HK-2 (cell line): ENCODE measurements at regions not wholly inside any gene's neighbourhood (a gene's known extent, or its start where the extent isn't known, plus 50 kb on each side); places are given as distances from the start of the nearest gene placed in this dataset.

ENCODE experiments used
- DNase-seq: peaks from one replicate; pipeline ENCODE4 v3.0.0-alpha.2; 2018; ENCODE audit not compliant: unreplicated experiment

DNA sequence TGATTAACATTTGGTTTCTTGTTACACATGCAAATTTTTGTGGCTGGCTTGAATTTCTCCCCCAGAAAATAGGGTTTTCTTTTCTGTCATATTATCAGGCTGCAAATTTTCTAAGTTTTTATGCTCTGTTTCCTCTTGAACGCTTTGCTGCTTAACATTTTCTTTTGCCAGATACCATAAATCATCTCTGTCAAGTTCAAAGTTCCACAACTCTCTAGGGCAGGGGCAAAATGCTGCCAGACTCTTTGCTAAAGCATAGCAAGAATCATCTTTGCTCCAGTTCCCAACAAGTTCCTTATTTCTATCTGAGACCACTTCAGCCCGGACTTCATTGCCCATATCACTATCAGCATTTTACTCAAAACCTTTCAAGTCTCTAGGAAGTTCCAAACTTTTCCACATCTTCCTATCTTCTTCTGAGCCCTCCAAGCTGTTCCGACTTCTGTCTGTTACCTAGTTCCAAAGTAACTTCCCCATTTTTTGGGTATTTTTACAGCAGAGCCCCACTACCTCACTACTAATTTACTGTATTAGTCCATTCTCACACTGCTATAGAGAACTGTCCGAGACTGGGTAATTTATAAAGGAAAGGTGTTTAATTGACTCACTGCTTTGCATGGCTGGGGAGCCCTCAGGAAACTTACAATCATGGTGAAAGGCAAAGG, 486.9 kb upstream of the NCAM2 start:
- DNase-seq = no peak

DNA sequence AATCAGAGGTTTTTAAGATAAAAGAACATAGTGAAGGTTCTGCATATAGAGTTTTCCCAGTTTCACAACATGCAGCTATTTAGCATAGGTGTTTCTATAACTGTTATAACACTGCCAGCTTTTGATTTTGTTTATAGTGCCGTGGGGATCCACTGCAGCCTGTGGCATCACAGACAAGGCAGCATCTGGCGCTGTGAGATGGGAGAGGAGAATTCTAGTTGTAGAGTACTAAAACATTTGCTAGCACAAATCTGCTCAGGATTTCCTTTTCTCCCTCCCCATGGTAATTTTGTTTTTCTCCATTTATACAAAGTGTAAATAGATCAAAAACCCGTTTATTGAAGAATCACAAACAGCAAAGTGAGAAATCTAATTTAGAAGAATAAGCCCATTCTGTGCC, 482.8 kb upstream of the NCAM2 start:
- no peak for DNase-seq

DNA sequence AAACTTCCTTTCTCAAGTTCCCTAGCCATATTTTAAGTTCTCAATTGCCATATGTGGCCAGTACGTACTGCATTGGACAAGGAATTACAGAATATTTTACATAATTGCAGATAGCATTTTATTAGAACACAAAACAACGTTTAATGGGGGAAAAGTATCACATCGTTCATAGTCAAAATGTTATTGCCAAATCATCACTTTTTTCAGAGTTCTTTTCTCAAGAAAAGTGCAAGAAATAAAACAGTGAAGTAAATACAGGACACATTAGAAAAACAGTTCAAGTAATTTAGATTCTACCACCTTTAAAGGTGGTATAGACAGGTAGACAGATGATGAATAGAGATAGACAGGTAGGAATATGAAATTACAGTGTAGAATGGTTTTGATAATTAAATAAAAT, 479.1 kb upstream of the NCAM2 start:
- DNase-seq = no peak

DNA sequence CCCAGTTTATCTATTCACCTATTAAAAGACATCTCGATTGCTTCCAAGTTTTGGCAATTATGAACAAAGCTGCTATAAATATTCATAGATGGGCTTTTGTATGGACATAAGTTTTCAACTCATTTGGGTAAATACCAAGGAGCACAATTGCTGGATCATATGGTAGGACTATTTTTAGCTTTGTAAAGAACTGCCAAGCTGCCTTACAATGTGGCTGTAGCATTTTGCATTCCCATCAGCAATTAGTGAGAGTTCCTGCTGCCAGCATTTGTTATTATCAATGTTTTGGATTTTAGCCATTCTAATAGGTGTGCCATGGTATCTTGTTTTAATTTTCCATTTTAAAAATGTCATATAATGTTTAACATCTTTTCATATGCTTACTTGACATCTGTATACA, 475.6 kb upstream of the NCAM2 start:
- DNase-seq = no peak

DNA sequence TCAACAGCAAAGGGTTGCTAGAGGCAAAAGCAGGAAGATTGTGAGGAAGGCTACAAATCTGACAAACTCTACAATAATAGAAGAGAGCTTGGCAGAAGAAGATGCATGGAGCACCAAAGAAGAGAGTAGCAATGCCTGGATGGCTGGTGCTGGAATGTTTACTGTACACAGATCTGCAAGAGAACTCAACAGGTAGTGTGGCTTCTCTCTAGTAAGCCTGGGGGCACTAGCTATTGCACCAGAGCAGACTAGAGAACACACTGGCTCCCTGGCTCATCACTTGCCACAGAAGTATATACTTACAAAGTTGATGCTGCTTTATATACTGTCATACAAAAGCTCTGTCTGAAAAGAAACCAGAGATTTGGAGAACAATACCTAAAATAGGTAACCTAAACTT, 475.0 kb upstream of the NCAM2 start:
- no peak for DNase-seq

DNA sequence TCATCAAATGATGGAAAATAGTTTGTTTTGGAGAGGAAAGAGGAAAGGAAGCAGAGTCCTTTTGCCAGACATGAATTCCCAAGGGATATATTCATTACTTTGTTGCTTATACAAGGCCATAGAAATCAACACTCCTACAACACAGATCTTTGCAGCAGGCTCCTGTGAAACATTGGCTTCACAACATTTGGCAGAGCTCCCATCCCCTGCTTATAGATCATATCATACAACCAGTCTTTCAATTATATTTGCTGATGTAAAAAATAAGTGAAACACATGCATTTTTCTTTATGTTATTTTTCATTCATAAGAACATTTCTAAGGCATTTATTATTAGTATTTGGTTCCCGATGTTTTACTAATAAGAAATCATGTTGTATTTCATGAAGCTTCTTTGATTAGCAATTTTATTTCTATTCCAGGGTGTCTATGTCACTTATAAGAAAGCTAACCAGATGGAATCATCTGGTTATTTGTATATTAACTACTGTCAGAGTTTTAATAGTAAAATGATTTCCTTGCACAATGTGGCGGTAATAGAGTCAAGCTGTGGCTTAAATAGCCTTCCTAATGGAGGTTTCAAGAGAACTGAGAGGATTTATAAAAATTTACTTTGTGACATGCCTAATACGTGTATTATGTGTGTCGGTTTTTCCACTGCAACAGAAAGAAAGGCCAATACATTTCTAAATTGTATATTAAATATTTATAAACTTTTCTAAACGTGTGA, 470.3 kb upstream of the NCAM2 start:
- DNase-seq = no peak

DNA sequence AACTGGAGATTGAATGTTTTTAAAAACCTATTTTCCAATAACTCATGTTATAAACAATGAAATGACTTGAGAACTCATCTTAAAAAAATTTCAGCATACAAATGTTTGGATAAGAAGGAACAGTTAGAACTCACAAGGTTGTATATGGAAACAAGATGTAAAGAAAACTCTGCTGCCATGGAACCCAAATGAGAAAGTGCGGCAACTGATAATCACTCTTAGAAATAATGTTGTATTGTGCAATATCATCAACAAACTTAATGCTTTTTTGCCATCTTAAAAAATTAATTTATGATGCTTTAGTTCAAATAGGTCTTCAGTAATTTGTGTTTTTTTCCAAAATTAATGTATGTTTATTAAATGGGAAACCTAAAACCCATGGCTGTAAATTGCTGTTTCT, 461.1 kb upstream of the NCAM2 start:
- DNase-seq = no peak

DNA sequence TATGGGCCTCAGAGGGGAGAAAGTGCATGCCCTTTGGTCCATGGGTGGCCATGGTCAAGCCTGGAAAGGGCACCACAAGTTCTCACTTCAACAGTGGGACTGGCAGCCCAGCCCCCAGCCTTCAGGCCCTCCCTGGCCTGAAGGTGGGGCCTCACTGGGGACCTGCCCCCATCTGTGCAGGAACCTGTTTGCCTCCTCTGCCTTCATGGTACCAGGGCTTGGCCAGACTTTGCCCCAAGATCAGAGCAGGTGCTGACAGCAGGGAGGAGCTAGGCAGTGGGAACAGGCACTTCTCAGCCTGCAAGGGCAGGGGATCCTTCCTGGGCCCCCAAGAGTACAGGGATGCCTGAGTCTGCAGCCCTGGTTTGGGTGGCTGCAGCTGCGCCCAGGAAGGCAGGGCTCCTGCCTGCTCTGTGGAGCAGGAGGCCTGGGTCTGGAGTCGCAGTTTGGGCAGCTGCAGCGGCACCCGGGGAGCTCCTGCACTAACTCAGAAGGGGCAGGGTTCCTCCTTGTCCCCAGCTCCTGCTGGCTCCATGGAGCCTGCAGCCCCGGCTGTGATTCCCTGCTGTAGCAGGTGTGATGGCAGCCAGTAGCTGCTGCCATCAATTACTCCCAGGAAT, 460.1 kb upstream of the NCAM2 start:
- no peak for DNase-seq

DNA sequence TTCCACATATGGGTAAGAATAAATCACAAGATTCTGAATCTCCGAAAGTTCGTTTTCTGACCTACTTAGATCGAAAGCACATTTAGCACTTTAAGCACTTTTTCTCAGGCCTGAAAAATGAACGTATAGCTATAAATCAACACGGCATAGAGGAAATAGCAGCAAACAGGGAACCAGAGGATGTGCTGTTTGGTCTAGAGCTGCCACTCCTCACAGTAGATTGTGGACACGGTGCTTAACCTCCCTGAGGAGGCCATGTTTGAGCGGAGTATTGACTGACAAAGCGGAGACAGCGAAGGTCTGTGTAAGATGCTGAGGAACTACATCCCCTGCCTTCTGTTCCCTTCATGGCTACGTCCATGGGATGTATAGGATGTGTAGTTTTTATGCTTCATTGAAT, 452.8 kb upstream of the NCAM2 start:
- no peak for DNase-seq

DNA sequence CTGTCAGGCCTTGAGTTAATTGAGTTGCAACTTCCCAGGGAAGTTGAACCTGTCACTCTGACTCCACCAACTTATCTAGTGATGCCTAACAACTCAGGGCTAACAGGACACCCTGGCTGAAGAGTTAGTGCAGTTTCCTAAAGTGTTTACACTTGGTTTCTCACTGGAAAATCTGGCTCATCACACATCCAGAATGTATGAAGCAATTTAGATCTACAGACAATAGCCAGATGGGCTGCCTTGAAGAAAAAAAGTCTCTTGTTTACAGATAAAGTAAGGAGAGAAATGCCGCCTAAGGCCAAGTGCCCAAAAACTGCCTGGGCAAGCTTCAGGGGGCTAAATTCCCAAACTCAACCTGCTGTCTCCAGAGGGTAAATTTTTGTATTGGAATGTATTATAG, 446.3 kb upstream of the NCAM2 start:
- no peak for DNase-seq

DNA sequence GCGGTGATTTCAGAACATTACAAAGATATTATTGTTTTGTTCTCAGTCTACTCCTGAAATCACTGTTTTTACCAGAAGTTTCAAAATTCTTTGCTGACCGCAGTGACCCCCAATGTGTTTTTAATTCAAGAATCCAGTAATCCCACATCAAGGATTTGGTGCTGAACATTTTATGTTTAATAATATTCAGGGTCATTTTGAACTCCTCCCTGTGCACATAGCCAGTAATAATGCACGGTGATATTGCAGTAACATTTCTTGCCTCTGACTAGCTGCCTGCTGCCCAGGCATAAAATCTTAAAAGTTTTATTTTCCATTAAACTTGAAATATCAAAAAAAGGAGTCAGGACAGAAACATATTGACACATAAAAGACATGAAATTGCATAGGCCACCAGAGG, 443.4 kb upstream of the NCAM2 start:
- DNase-seq = no peak

DNA sequence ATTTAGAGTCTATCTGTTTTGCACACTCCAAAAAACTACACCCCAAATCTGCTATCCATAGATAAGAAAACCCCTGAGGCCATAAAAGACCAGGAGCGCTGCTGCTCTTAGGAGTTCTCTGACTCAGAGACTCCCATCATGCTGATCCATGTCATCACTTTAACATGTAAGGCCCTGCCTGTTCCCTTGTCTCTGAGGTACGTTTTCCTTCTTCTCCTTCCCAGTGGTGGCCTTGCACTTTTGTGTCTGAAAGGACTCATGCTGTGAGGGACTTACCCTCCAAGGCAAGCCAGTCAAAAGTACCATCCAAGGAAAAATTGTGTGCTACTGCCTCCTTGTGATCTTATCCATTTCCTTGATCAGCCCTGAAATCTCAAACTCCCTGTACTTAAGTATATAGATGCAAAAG, 427.4 kb upstream of the NCAM2 start:
- DNase-seq = no peak

DNA sequence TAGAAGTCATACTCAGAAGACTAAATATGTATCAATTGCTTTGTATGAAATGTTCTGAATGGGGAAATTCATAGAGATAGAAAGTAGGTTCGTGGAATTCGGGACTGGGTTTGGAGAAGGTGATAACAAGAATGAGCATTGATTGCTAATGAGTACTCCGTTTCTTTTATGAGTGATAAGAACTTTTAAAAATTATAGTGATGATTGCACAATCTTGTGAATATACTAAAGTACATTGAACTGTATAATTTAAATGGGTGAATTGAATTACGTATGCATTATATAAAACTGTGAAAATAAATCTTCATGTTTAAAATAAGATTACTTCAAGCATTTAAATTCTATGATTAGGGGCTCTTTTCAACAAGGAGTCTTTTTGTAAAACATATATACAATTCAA, 425.6 kb upstream of the NCAM2 start:
- DNase-seq = no peak

DNA sequence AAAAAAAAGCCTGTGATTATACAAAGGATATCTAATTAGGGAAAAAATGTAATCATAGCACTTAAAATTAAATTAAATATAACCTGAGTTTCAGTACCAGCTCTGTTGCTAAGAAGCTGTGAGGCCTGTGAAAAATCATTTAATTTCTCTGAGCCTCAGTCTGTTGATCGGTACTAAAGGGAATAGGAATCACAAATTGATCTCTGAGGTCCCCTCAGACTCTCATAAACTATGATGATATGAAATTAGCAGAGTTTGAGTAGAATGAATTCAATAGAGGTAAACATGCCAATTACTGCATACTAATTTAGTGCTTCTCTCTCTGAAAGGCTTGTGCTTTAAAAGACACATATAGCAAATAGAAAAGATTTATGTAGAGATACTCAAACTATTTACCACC, 416.8 kb upstream of the NCAM2 start:
- no peak for DNase-seq

DNA sequence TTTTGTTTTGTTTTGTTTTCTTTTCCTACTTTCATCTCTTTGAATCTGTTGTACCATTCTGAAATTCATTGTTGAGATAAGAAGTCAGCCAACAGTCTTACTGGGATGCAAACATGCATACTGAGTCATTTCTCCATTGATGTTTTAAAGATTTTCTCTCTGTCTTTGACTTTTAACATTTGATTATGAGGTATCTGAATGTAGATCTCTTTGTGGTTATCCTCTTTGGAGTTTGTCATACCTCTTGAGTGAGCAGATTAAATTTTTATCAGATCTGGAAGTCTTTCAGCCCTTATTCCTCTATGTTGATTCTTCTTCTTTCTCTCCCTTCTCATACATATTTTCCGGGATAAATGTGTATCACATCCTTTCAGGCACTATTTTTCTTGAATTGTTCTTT, 406.9 kb upstream of the NCAM2 start:
- DNase-seq = no peak

DNA sequence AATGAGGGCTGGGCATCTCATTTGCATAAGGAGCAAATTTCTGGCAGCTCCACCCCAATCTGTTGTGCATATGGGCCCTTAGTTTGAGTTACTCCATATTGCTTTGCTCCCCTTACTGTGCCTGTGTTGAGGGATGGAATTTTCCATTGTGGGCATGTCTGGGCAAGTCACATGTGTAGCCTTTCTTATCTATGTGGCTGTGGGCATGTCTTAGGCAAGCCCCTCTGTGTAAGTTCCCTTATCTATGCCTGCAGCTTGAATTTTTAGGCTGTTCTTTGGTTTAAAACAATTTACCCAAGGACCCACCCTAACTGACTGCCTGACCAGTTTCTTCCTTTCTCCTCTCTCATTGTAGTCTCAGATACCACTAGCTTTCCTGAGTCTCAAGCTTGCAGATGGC, 405.7 kb upstream of the NCAM2 start:
- no peak for DNase-seq

DNA sequence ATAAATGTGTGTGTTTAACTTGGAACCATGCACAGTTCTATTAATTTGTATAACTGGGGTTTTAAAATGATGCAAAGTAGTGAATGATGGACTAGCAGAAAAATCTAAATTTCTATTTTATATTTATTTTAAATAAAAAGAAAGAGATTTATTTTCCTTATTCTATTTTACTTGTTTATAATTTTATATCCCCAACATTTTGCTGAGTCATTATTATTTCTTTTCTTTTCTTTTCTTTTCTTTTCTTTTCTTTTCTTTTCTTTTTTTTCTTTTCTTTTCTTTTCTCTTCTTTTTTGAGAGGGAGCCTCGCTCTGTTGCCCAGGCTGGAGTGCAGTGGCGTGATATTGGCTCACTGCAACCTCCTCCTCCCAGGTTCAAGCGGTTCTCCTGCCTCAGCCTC, 395.0 kb upstream of the NCAM2 start:
- no peak for DNase-seq

DNA sequence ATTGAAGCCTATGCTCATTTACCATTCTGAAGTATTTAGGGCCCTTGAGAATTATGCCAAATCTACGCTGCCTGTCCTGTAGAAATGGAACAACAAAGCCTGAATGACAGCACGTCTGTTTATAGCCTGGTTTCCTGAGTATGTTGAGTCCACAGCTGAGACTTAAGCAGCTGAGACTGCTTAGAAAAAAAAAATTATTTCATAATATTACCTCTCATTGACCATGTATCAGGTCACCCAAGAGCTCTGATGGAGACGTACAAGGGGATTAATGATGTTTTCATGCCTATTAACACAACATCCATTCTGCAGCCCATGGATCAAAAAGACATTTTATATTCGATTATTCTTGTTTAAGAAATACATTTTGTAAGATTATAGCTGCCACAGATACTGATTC, 387.2 kb upstream of the NCAM2 start:
- DNase-seq = no peak

DNA sequence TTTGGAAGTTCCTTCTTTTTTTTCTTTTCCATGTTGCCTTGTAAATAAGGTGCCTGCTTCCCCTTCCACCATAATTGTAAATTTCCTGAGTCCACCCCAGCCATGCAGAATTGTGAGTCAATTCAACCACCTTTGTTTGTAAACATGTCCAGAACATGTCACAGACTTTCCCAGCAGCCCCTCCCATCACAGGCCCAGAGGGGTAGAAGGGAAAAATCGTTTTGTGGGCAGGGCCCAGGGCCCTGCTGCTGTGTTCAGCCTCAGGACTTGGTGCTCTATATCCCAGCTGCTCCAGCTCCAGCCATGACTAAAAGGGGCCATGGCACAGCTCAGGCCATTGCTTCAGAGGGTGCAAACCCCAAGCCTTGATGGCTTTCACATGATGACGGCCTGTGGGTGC, 384.6 kb upstream of the NCAM2 start:
- no peak for DNase-seq

DNA sequence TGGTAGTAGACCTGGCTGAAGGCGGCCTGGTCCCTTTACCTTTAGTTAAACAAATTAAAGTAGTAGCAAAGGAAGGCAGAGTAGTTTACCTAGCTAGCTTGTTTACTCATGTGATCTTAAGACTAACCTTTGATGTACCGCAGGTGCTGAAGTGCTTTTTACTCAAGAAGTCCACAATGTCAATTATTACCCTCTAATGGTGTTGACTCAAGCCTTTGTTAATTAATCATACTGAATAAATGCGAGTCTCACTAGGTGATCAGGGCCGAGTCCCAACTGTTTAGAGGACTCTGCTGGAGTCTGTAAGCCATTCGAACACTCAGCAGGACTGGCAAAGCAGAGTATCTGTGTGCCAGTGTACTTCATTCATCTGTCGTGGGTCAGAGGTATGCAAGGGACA, 381.1 kb upstream of the NCAM2 start:
- no peak for DNase-seq

DNA sequence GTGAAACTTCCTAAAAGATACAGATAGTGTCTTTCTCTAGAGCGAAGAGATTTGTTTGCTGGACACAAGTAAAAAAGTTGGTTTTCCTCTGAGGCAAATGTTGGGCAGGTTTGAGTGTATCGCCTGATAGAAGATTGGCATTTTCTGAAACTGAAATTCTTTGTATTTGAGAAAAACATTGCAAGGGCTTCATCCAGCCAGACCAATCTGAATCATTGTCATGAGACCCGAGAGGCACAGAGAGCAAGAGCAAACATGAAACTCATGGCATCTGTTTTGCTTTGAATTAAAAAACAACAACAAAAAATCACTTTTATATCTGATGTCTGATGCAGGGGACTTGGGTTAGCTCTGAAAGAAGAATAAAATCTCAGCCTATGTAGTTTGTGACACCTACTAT, 379.3 kb upstream of the NCAM2 start:
- no peak for DNase-seq

DNA sequence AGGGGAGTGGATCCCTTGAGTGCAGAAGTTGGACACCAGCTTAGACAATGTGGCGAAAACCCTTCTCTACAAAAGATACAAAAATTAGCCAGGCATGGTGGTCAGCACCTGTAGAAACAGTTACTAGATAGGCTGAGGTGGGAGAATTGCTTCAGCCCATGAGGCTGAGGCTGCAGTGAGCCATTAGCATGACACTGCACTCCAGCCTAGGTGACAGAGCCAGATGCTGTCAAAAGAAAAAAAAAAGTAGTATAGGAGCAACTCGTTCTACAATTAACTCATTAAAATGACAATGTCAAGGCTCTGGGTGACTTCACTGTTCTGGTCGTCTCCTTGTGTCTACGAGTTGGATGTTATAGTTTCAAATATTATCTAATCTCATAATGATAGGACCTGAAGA, 370.6 kb upstream of the NCAM2 start:
- DNase-seq = no peak

DNA sequence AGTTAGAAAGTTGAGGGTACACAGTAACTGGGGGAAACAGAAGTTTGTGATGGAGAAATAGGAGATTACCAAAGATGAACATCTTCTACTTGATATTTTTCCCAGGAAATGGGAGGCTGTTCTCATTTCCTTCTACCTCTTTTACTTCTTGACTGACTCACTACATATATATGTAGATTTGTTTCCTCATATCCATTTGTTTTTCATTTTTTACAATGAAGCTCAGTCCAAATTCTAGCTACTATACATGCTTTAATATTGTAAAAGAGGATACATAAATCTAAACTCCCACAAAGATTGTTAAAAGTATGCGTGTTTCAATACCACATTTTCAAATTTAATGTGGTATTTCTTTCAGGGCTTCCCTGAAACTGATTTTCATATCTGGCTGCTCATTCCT, 366.6 kb upstream of the NCAM2 start:
- DNase-seq = no peak

DNA sequence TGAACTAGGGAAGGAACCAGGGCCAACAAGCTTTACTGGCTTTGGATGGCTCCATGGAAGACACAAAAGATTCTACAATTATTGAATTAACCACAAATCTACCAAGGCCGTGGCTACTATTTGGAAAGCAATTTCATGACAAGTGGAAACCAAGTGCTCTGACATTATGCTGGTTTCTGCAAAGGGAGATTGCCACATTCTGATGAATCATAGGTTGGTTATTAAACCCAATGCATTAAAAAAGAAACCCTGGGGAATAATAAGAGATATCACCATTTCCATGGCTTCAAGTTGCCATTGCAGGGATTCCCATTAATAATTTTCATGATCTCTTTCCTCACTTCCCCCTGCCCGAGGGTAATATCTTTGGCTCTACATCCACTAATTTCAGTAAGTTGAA, 359.2 kb upstream of the NCAM2 start:
- DNase-seq = no peak
